ENCODE measurements at regions not wholly inside any gene's neighbourhood (a gene's known extent, or its start where the extent isn't known, plus 50 kb on each side); places are given as distances from the start of the nearest gene placed in this dataset.

GRCh38 chr2:66930339-66931220 is 466.6 kb upstream of the ETAA1 start:
- Histone ChIP-seq H3K27ac (ENCODE audit: insufficient read depth, low read length) (no peak overlapping the region), H2BK5ac (ENCODE audit: low read depth, low read length, poor library complexity, severe bottlenecking) (peak overlapping the region; percentile 1), H3K4me3 (ENCODE audit: insufficient read depth, low read depth, low read length) (no peak overlapping the region), H4K91ac (ENCODE audit: insufficient read depth, low read depth, low read length) (peak overlapping the region; percentile 22; the same call in 1 of the 2 replicates), H4K8ac (ENCODE audit: low read depth in 2 of 2, low read length in 2 of 2) (peak overlapping the region in 1 of 2 experiments; percentile 43; a peak in 2 of 4 replicates), H3K9me1 (ENCODE audit: insufficient read depth, low read length) (no peaks in the 10 kb centered on the region), H3K14ac (replicated peaks; ENCODE audit: low read depth, low read length) (peak overlapping the region; percentile 49; the same call in 1 of the 2 replicates), H3K4me1 (ENCODE audit: control insufficient read depth, insufficient read depth, low read length) (peaks cover 5% of the 10 kb centered on the region; the same call in 1 of the 2 replicates), H2BK15ac (ENCODE audit: low read depth, low read length) (peak overlapping the region; percentile 23; the same call in 1 of the 3 replicates), H3K4me2 (ENCODE audit: low read depth, low read length) (0 out of 2 replicates have a peak overlapping the region, but pooled peaks have one; percentile 26), H3K23ac (ENCODE audit: low read depth, low read length) (0 out of 2 replicates have a peak overlapping the region, but pooled peaks have one; percentile 35), H2AK9ac (replicated peaks; ENCODE audit: low read depth, low read length, poor library complexity) (no peak overlapping the region), H2BK20ac (ENCODE audit: low read depth, low read length) (peak overlapping the region; percentile 72; the same call in 1 of the 2 replicates), H3K18ac (ENCODE audit: low read depth, low read length) (peak overlapping the region; percentile 61; the same call in 1 of the 2 replicates), H2AK5ac (ENCODE audit: low read depth, low read length) (no peak overlapping the region), H4K5ac (ENCODE audit: low read depth, low read length) (peak overlapping the region; percentile 65; the same call in 1 of the 2 replicates), H3K79me1 (ENCODE audit: low read depth in 1 of 2, low read length in 2 of 2) (no peaks in the 10 kb centered on the region), H3K36me3 (ENCODE audit: control insufficient read depth, insufficient read depth, low read length) (no peaks in the 10 kb centered on the region), H3K56ac (ENCODE audit: extremely low read depth, insufficient read depth, low read length) (no peak overlapping the region; the same call in 1 of the 2 replicates), H3K4ac (ENCODE audit: low read depth, low read length) (peak overlapping the region; percentile 23; the same call in 1 of the 2 replicates), H2BK120ac (ENCODE audit: low read depth, low read length) (peak overlapping the region; percentile 61), H3K9me3 (ENCODE audit: control insufficient read depth, insufficient read depth, low read length) (no peaks in the 10 kb centered on the region), H3K27me3 (ENCODE audit: control insufficient read depth, insufficient read depth, low read length) (no peaks in the 10 kb centered on the region), H4K20me1 (ENCODE audit: insufficient read depth, low read length) (no peaks in the 10 kb centered on the region), H2AFZ (replicated peaks; ENCODE audit: low read length, poor library complexity) (peak overlapping the region; percentile 68), H3K9ac (ENCODE audit: low read depth, low read length) (no peak overlapping the region)
- WGBS, 2 experiments (ENCODE audit: extremely low coverage in 2 of 2, insufficient read length in 1 of 2): no CpG with 5 or more reads among the region's 3 CpGs
- ChIA-PET POLR2A (ENCODE audit: unreplicated experiment) (no interaction called here), CTCF (no interaction called here)
- no peak for DNase-seq
- BruUV-seq (replicated peaks): no TSS peak
- ATAC-seq (ENCODE audit: low read depth): no peak
- intact Hi-C loops (cut with micrococcal nuclease) (no loop called here), dilution Hi-C loops (cut with HindIII; ENCODE audit: low sequenced_read_pairs, unreplicated experiment) (no loop called here), in situ Hi-C loops (cut with MboI; ENCODE audit: low sequenced_read_pairs) (no loop called here)
- TF ChIP-seq, protein P1, sequence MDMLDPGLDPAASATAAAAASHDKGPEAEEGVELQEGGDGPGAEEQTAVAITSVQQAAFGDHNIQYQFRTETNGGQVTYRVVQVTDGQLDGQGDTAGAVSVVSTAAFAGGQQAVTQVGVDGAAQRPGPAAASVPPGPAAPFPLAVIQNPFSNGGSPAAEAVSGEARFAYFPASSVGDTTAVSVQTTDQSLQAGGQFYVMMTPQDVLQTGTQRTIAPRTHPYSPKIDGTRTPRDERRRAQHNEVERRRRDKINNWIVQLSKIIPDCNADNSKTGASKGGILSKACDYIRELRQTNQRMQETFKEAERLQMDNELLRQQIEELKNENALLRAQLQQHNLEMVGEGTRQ (IDR thresholded peaks at IDR 0.05; ENCODE audit: low read depth, low read length): no peak
- TF ChIP-seq RCOR1 (IDR thresholded peaks at IDR 0.05; ENCODE audit: insufficient replicate concordance, low read length): no peak
- no peak for TF ChIP-seq FOS (IDR thresholded peaks at IDR 0.05; ENCODE audit: low read depth, low read length)
- no peak for TF ChIP-seq POLR2A (IDR thresholded peaks at IDR 0.05; ENCODE audit: low read depth, low read length)
- no peak for TF ChIP-seq RFX5 (IDR thresholded peaks at IDR 0.05; ENCODE audit: low read depth, low read length)
- no peak for TF ChIP-seq SMC3 (IDR thresholded peaks at IDR 0.05; ENCODE audit: low read depth, low read length)
- TF ChIP-seq, protein P2, sequence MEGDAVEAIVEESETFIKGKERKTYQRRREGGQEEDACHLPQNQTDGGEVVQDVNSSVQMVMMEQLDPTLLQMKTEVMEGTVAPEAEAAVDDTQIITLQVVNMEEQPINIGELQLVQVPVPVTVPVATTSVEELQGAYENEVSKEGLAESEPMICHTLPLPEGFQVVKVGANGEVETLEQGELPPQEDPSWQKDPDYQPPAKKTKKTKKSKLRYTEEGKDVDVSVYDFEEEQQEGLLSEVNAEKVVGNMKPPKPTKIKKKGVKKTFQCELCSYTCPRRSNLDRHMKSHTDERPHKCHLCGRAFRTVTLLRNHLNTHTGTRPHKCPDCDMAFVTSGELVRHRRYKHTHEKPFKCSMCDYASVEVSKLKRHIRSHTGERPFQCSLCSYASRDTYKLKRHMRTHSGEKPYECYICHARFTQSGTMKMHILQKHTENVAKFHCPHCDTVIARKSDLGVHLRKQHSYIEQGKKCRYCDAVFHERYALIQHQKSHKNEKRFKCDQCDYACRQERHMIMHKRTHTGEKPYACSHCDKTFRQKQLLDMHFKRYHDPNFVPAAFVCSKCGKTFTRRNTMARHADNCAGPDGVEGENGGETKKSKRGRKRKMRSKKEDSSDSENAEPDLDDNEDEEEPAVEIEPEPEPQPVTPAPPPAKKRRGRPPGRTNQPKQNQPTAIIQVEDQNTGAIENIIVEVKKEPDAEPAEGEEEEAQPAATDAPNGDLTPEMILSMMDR (conservative IDR thresholded peaks at IDR 0.05; ENCODE audit: low read depth, low read length): no peak

Measured in IMR-90 (cell line).